Activated naive CD8-positive, alpha-beta T cell (primary cell): ENCODE measurements at regions not wholly inside any gene's neighbourhood (a gene's known extent, or its start where the extent isn't known, plus 50 kb on each side); places are given as distances from the start of the nearest gene placed in this dataset.

Experiments
- H3K27ac Mint-ChIP-seq: one replicate; pipeline ENCODE4 v1.8.0; 2021; ENCODE audit warnings: mixed read lengths
- H3K27me3 Mint-ChIP-seq: one replicate; pipeline ENCODE4 v1.8.0; 2021; ENCODE audit warnings: mixed read lengths
- H3K36me3 Mint-ChIP-seq: one replicate; pipeline ENCODE4 v1.8.0; 2021; ENCODE audit warnings: mixed read lengths
- H3K4me1 Mint-ChIP-seq: one replicate; pipeline ENCODE4 v1.8.0; 2021; ENCODE audit warnings: low read depth, mixed read lengths
- H3K4me3 Mint-ChIP-seq: one replicate; pipeline ENCODE4 v1.8.0; 2021; ENCODE audit warnings: mild to moderate bottlenecking, mixed read lengths
- H3K9me3 Mint-ChIP-seq: one replicate; pipeline ENCODE4 v1.8.0; 2021; ENCODE audit warnings: low read depth, mixed read lengths

- Mint-ChIP-seq H3K27ac (no peak overlapping the region), H3K9me3 (no peaks in the 10 kb centered on the region), H3K4me3 (no peak overlapping the region), H3K36me3 (no peaks in the 10 kb centered on the region), H3K4me1 (no peaks in the 10 kb centered on the region), H3K27me3 (no peaks in the 10 kb centered on the region)
These were observed 716.2 kb upstream of the FANCL start for GRCh38 chr2:58957188-58957840.

DNA sequence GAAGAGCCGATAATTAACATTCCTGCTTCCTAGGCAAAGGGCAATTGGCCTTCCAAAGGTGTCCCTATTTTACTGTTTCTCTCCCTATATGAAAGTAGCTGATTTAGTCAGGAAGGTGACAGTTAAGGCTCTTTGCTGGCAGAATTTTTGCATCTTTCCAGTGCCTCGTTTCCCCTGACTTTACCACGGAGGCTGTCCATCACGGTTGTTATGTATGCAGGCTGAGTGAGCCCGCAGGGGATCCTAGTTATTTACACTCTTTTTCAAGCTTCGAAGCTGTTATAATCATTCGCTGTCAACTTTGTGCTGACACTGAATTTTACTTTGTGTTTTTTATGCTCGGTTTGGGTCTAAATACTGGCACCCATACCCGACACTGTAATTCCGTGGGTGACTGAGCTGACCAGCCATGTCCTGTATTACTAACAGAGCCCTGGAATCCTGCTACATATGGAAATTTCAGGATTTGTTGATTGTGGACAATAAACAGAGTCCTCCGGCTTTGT is 713.8 kb upstream of the FANCL start:
- Mint-ChIP-seq H3K9me3 (no peaks in the 10 kb centered on the region), H3K4me1 (no peaks in the 10 kb centered on the region), H3K27me3 (no peaks in the 10 kb centered on the region), H3K27ac (no peak overlapping the region), H3K36me3 (no peaks in the 10 kb centered on the region), H3K4me3 (no peak overlapping the region)

GRCh38 chr2:58951722-58952121 is 710.6 kb upstream of the FANCL start:
- H3K4me1 Mint-ChIP-seq = no peaks in the 10 kb centered on the region
- H3K9me3 Mint-ChIP-seq = no peaks in the 10 kb centered on the region
- no peak overlapping the region for H3K4me3 Mint-ChIP-seq
- no peaks in the 10 kb centered on the region for H3K36me3 Mint-ChIP-seq
- H3K27me3 Mint-ChIP-seq = no peaks in the 10 kb centered on the region
- H3K27ac Mint-ChIP-seq = no peak overlapping the region

GRCh38 chr2:58950795-58951462 is 709.8 kb upstream of the FANCL start:
- Mint-ChIP-seq H3K4me3 (no peak overlapping the region), H3K9me3 (no peaks in the 10 kb centered on the region), H3K27ac (no peak overlapping the region), H3K27me3 (no peaks in the 10 kb centered on the region), H3K36me3 (no peaks in the 10 kb centered on the region), H3K4me1 (no peaks in the 10 kb centered on the region)

DNA sequence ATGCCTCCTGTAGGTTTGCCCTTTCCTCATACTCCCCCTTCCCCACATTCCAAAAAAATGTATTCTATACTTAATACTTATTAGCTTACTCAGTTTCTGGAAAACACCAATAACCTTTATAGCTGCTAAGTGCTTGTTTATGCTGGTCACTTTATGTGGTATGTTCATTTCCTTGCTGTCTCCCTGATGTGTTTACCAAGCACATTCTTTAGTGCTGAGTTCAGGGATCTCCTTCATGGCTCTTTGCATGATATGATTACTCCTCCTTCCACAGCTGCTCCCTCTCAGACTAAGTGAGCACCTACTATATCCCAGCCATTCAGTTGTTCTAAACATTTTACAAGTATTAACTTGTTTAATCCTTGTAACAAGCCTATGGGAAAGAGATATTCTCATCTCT is 698.3 kb upstream of the FANCL start:
- H3K27ac Mint-ChIP-seq = no peak overlapping the region
- no peaks in the 10 kb centered on the region for H3K4me1 Mint-ChIP-seq
- no peaks in the 10 kb centered on the region for H3K9me3 Mint-ChIP-seq
- no peaks in the 10 kb centered on the region for H3K36me3 Mint-ChIP-seq
- H3K27me3 Mint-ChIP-seq = no peaks in the 10 kb centered on the region
- H3K4me3 Mint-ChIP-seq = no peak overlapping the region

DNA sequence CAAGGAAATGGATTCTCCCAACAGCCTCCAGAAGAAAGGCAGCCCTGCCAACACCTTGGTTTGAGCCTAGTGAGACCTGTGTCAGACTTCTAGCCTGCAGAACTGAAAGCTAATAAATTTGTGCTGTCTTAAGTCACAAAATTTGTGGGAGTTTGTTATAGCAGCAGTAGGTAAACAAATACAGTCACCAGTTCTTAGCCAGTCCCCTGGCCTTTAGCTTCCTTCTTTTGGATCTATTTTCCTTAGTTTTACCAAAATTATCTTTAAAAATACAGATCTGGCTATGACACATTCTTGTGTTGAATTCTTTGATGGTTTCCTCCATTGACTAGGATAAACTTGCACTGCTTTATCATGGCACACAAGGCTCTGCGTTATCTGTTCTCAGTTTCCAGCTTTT is 697.9 kb upstream of the FANCL start:
- Mint-ChIP-seq H3K27ac (no peak overlapping the region), H3K9me3 (no peaks in the 10 kb centered on the region), H3K4me3 (no peak overlapping the region), H3K27me3 (no peaks in the 10 kb centered on the region), H3K36me3 (no peaks in the 10 kb centered on the region), H3K4me1 (no peaks in the 10 kb centered on the region)

DNA sequence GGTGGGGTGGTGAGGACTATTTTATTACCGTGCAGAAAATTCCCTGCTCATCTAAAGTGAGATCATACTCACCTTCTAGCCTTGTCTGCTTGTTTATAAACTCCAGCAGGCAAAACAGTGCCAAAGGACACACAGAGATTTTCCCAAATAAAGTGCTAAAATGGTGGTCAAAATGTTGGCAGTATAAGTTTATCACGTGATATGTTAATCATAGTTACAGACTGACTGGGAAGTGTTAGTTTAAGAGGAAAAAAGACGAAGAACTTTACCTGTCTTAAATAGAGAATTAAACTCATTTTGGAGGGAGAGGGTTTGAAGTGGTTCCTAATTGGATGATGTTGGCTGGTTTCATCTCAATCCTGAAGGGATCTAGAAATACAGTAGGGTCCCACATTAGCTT is 691.7 kb upstream of the FANCL start:
- Mint-ChIP-seq H3K27me3 (no peaks in the 10 kb centered on the region), H3K4me3 (no peak overlapping the region), H3K4me1 (no peaks in the 10 kb centered on the region), H3K36me3 (no peaks in the 10 kb centered on the region), H3K27ac (no peak overlapping the region), H3K9me3 (no peaks in the 10 kb centered on the region)

DNA sequence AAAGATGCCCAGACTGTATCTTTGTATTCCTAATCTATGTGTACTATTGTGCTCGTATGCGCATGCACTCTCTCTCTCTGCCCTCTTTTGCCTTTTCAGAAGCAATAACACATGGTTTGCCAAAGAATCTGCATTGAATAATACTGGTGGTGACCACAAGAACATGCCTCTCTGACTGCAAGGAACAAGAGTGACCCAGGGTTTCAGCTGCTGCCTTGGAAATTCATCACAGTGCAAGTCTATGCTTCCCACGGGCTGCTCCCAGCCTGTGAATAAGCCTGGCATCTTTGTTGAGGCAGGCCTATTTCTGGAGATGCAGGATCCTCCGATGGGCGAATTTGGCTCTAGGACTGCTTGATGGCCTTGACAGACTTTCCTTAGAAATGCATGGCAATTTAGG is 689.4 kb upstream of the FANCL start:
- no peak overlapping the region for H3K4me3 Mint-ChIP-seq
- no peaks in the 10 kb centered on the region for H3K9me3 Mint-ChIP-seq
- no peak overlapping the region for H3K27ac Mint-ChIP-seq
- no peaks in the 10 kb centered on the region for H3K36me3 Mint-ChIP-seq
- H3K4me1 Mint-ChIP-seq = no peaks in the 10 kb centered on the region
- no peaks in the 10 kb centered on the region for H3K27me3 Mint-ChIP-seq

DNA sequence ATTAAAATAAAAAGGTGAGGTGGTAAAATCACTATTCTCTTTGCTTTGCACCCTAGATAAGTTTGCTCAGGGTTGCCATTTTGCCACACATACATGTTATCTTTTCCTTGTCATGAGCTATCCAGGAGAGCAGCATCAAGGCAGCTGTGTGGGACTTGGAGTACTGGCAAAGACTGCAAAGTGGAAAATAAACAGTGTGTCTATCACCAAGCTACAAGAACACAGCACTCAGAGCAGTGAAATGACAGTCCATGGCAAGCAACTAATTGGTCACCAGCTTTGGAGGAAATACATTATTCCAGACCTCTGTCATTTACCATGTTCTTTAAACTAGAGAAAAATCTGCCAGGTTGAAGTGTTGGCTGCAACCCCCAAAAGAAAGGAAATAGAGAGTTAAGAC is 687.8 kb upstream of the FANCL start:
- no peak overlapping the region for H3K27ac Mint-ChIP-seq
- H3K36me3 Mint-ChIP-seq = no peaks in the 10 kb centered on the region
- no peaks in the 10 kb centered on the region for H3K27me3 Mint-ChIP-seq
- no peak overlapping the region for H3K4me3 Mint-ChIP-seq
- H3K9me3 Mint-ChIP-seq = no peaks in the 10 kb centered on the region
- no peaks in the 10 kb centered on the region for H3K4me1 Mint-ChIP-seq

- Mint-ChIP-seq H3K27me3 (no peaks in the 10 kb centered on the region), H3K9me3 (no peaks in the 10 kb centered on the region), H3K4me3 (no peak overlapping the region), H3K36me3 (no peaks in the 10 kb centered on the region), H3K27ac (no peak overlapping the region), H3K4me1 (no peaks in the 10 kb centered on the region)
These were observed 687.3 kb upstream of the FANCL start for GRCh38 chr2:58928391-58928790.

DNA sequence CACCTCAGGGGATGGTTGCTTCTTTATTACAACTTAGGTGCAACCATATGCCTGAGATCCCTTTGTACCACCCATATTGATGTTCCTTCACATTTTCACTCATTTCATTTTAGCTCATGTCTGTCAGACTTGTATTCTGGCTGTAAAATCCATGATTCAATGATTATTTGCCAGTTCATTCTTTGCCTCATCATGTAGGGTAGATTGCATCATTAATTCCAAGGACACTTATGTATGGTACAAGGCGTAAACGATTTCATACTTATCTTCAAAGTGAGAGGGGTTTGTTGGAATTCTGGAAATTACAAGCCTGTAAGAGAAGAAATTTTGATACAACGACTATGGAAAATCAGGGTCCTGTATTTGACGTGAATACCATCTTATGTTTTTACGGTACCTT is 685.0 kb upstream of the FANCL start:
- no peaks in the 10 kb centered on the region for H3K4me1 Mint-ChIP-seq
- H3K27ac Mint-ChIP-seq = no peak overlapping the region
- no peak overlapping the region for H3K4me3 Mint-ChIP-seq
- no peaks in the 10 kb centered on the region for H3K9me3 Mint-ChIP-seq
- H3K27me3 Mint-ChIP-seq = peaks cover 5% of the 10 kb centered on the region
- no peaks in the 10 kb centered on the region for H3K36me3 Mint-ChIP-seq

DNA sequence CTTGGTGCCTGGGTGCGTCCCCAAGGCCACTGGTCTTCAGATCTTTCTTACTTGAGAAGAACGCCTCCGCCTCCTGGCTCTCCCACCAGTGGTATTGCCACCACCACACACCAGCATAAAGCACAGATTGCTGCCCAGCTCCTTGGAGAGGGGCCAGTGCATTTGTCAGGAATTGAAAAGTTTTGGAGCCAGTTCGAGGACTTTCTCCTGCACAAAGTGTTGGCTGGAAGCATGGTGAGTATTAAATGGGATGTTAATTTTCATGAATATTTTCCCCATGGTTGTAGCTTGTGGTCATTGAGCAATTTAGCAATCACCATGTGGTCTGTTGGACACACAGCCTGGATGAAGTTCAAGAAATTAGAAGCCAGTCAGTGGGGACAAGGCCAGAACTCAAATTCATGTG is 684.6 kb upstream of the FANCL start:
- Mint-ChIP-seq H3K36me3 (no peaks in the 10 kb centered on the region), H3K9me3 (no peaks in the 10 kb centered on the region), H3K4me1 (no peaks in the 10 kb centered on the region), H3K27ac (no peak overlapping the region), H3K27me3 (peaks cover 5% of the 10 kb centered on the region), H3K4me3 (no peak overlapping the region)

- no peak overlapping the region for H3K27ac Mint-ChIP-seq
- H3K4me3 Mint-ChIP-seq = no peak overlapping the region
- H3K27me3 Mint-ChIP-seq = peaks cover 5% of the 10 kb centered on the region
- H3K9me3 Mint-ChIP-seq = no peaks in the 10 kb centered on the region
- no peaks in the 10 kb centered on the region for H3K36me3 Mint-ChIP-seq
- H3K4me1 Mint-ChIP-seq = no peaks in the 10 kb centered on the region
These were observed 682.7 kb upstream of the FANCL start for GRCh38 chr2:58923869-58924268.

- no peak overlapping the region for H3K27ac Mint-ChIP-seq
- no peaks in the 10 kb centered on the region for H3K36me3 Mint-ChIP-seq
- no peaks in the 10 kb centered on the region for H3K9me3 Mint-ChIP-seq
- no peaks in the 10 kb centered on the region for H3K4me1 Mint-ChIP-seq
- H3K27me3 Mint-ChIP-seq = peaks cover 5% of the 10 kb centered on the region
- H3K4me3 Mint-ChIP-seq = no peak overlapping the region
These were observed 681.1 kb upstream of the FANCL start for GRCh38 chr2:58922245-58922644.

GRCh38 chr2:58921676-58922075 is 680.6 kb upstream of the FANCL start:
- peaks cover 5% of the 10 kb centered on the region for H3K27me3 Mint-ChIP-seq
- no peak overlapping the region for H3K4me3 Mint-ChIP-seq
- H3K9me3 Mint-ChIP-seq = no peaks in the 10 kb centered on the region
- no peak overlapping the region for H3K27ac Mint-ChIP-seq
- H3K4me1 Mint-ChIP-seq = no peaks in the 10 kb centered on the region
- H3K36me3 Mint-ChIP-seq = no peaks in the 10 kb centered on the region

DNA sequence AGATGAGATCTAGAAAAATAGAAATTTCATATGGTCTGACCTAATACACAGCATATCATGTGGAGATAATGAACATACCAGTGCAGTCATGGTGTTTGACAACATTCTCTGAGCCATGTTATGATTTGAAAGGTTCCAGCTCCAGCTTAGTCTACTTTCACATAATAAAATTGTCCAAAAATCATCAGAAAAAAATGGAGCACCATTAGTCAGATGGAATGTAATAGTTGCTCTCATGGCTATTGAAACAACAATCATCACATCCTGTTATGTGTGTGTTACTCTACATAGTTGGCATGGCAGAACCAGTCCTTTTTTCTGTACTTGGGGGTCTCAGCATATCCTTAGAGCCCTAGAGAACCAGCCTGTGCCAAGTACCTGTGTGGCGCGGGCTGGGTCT is 678.9 kb upstream of the FANCL start:
- Mint-ChIP-seq H3K36me3 (no peaks in the 10 kb centered on the region), H3K27me3 (peaks cover 5% of the 10 kb centered on the region), H3K4me1 (no peaks in the 10 kb centered on the region), H3K4me3 (no peak overlapping the region), H3K27ac (no peak overlapping the region), H3K9me3 (no peaks in the 10 kb centered on the region)
